ENCODE measurements at regions not wholly inside any gene's neighbourhood (a gene's known extent, or its start where the extent isn't known, plus 50 kb on each side); places are given as distances from the start of the nearest gene placed in this dataset.

- no peak for TF ChIP-seq POLR2AphosphoS5 (IDR thresholded peaks at IDR 0.05; ENCODE audit: low read depth, low read length)
- no peak for TF ChIP-seq SIN3A (IDR thresholded peaks at IDR 0.05; ENCODE audit: borderline replicate concordance, insufficient read depth, low read depth, low read length)
- no peak for TF ChIP-seq CTCF (IDR thresholded peaks at IDR 0.05)
These were observed 87.0 kb downstream of the UTRN start for GRCh38 chr6:144372116-144372515.
